GM12878 (cell line): ENCODE measurements at regions not wholly inside any gene's neighbourhood (a gene's known extent, or its start where the extent isn't known, plus 50 kb on each side); places are given as distances from the start of the nearest gene placed in this dataset.

ENCODE experiments used
- ATAC-seq: fragments of 200-7000 bp; cut with Tn5 transposase; 3 replicates; pipeline ENCODE4 v1.9.1; 2020; ENCODE audit warnings: mild to moderate bottlenecking, moderate library complexity
- BruUV-seq: library from RNA; stranded (reverse); fragments of 400-500 nt; replicated peaks from 2 replicates; lab custom pipeline; 2021; lab: Mats Ljungman, UMichigan
- CTCF ChIA-PET: fragments of 300-600 bp; sonication (Branson Sonifier 250); formaldehyde crosslinking; extraction: SDS; loops from one replicate; lab custom pipeline; 2021; ENCODE audit warnings: inconsistent platforms; lab: Yijun Ruan, JAX
- POLR2A ChIA-PET: fragments of 350-600 bp; formaldehyde crosslinking; extraction: SDS; loops from one replicate; lab custom pipeline; 2021; ENCODE audit warnings: inconsistent platforms; lab: Charles Lee
- RAD21 ChIA-PET: fragments of 300-600 bp; sonication (Branson Sonifier 250); formaldehyde crosslinking; loops from one replicate; lab custom pipeline; 2023; ENCODE audit warnings: antibody characterized with exemption; ENCODE audit not compliant: unreplicated experiment; lab: Charles Lee
- SMC1A ChIA-PET: fragments of 300-600 bp; sonication (Branson Sonifier 250); formaldehyde crosslinking; loops from one replicate; lab custom pipeline; 2023; ENCODE audit not compliant: unreplicated experiment, uncharacterized antibody; lab: Charles Lee
- DNase-seq: peaks from one replicate; pipeline ENCODE4 v3.0.0-alpha.2; 2011; ENCODE audit warnings: low read depth, low spot score
- FAIRE-seq: peaks from 3 replicates; lab custom pipeline; 2011; peaks lifted over from hg19 to GRCh38; lab: Jason Lieb, UNC
- H2AFZ ChIP-seq: 2 replicates; pipeline ENCODE4 v1.6.0; 2011; ENCODE audit warnings: low read depth, low read length, control low read depth; ENCODE audit not compliant: control insufficient read depth
- H3K27ac ChIP-seq: 2 replicates; pipeline ENCODE4 v1.5.1; 2011; ENCODE audit warnings: control low read depth; ENCODE audit not compliant: control insufficient read depth, insufficient read depth
- H3K27me3 ChIP-seq, 2 experiments: replicated peaks in 1 of 2; 2 replicates each; pipeline versions ENCODE4 v1.6.0 to v1.6.1; 2011; ENCODE audit warnings: low read length in 1 of 2; ENCODE audit not compliant: control insufficient read depth in 2 of 2, insufficient read depth in 2 of 2
- H3K36me3 ChIP-seq, 2 experiments: 2 replicates each; pipeline ENCODE4 v1.5.1; 2011; ENCODE audit warnings: low read length in 1 of 2; ENCODE audit not compliant: control insufficient read depth in 2 of 2, insufficient read depth in 2 of 2
- H3K4me1 ChIP-seq: 2 replicates; pipeline ENCODE4 v1.6.1; 2011; ENCODE audit warnings: mild to moderate bottlenecking, low read length, moderate library complexity, mixed read lengths; ENCODE audit not compliant: control insufficient read depth, insufficient read depth
- H3K4me2 ChIP-seq: 2 replicates; pipeline ENCODE4 v1.6.0; 2011; ENCODE audit warnings: control low read depth; ENCODE audit not compliant: control insufficient read depth, insufficient read depth
- H3K4me3 ChIP-seq: fragments of 200-600 bp; sonication (generic); 2 replicates; pipeline ENCODE4 v1.5.1; 2016
- H3K79me2 ChIP-seq: 2 replicates; pipeline ENCODE4 v1.6.0; 2011; ENCODE audit warnings: low read length; ENCODE audit not compliant: control insufficient read depth, insufficient read depth
- H3K9ac ChIP-seq: 2 replicates; pipeline ENCODE4 v1.8.0; 2011; ENCODE audit warnings: low read length, control low read depth, mixed read lengths; ENCODE audit not compliant: control insufficient read depth, insufficient read depth
- H3K9me3 ChIP-seq: replicated peaks from 3 replicates; pipeline ENCODE4 v1.5.1; 2011; ENCODE audit warnings: mild to moderate bottlenecking, low read length; ENCODE audit not compliant: control insufficient read depth, insufficient read depth
- H4K20me1 ChIP-seq: 2 replicates; pipeline ENCODE4 v1.6.0; 2011; ENCODE audit not compliant: control insufficient read depth, insufficient read depth
- FOXK2 ChIP-seq: fragments of 450-650 bp; IDR thresholded peaks from 2 replicates; pipeline ENCODE4 v1.6.1; 2017; ENCODE audit warnings: mild to moderate bottlenecking, moderate library complexity
- KLF5 ChIP-seq: fragments of 450-650 bp; IDR thresholded peaks from 2 replicates; pipeline ENCODE4 v1.6.1; 2014; ENCODE audit warnings: mild to moderate bottlenecking; ENCODE audit not compliant: partially characterized antibody
- POLR2A ChIP-seq: IDR thresholded peaks from 2 replicates; pipeline ENCODE4 v1.6.1; 2011; ENCODE audit warnings: low read depth, mild to moderate bottlenecking, low read length
- SKIL ChIP-seq: fragments of 450-650 bp; IDR thresholded peaks from 2 replicates; pipeline ENCODE4 v1.6.1; 2017; ENCODE audit warnings: mild to moderate bottlenecking, low read depth, inconsistent platforms; ENCODE audit not compliant: poor library complexity, severe bottlenecking
- SRF ChIP-seq, 2 experiments: IDR thresholded peaks; 2 replicates each; pipeline ENCODE4 v1.6.1; 2011; ENCODE audit warnings: low read depth in 2 of 2, low read length in 2 of 2, mild to moderate bottlenecking in 1 of 2, moderate library complexity in 1 of 2
- ZNF384 ChIP-seq: IDR thresholded peaks from 2 replicates; pipeline ENCODE4 v1.6.1; 2012; ENCODE audit warnings: low read depth, mild to moderate bottlenecking, low read length, improper control_type of control experiment, borderline replicate concordance
- WGBS: methylation state at CpG from one replicate; pipeline ENCODE4 v1.1.6; 2016; ENCODE audit warnings: low lambda C conversion rate; ENCODE audit not compliant: insufficient replicate concordance, insufficient coverage; ENCODE audit errors: missing lambda C conversion rate; 5-methylcytosine and 5-hydroxymethylcytosine counted together
- in situ Hi-C: fragments of 300-500 bp; cut with MboI; formaldehyde crosslinking; loops from 9 replicates; pipeline ENCODE4 v1.14.3; 2018; ENCODE audit warnings: mixed read lengths
- intact Hi-C: fragments of 100-400 bp; cut with micrococcal nuclease; formaldehyde crosslinking; loops from one replicate; pipeline ENCODE4 v1.14.2; 2022; ENCODE audit not compliant: unreplicated experiment

DNA sequence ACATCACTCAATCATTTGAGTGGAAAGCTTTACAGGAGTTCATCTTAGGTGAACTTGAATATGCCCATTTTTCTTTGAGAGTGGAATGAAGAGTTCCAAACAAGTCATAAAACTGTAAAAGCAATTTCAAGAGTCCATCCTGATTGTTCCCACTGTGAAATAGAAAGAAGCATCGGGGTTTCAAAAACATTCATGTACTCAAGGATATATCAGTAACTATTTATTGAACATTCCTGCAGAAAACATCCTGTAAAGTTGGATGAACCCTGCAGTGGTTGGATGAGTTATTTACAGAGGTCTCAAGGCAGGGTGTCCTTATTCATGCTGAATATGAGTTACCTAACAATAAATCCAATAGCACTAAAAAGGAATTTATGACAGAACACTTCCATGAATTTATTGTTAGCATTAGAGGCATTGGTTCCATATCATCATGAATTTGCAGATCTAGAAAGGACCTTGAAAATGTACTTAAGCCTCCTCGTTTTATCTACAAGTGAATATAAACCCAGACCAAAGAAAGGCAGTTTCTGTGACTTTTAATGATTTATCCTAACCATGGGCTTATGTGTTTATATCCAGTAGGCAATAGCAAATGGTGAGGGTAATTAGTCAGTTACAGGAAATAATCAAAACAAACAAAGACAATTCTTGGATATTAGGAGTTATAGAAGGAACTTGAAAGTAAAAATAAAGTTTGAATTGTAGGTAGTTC lies 361.9 kb upstream of the KCNMB2 start:
- Histone ChIP-seq H2AFZ (no peak overlapping the region), H3K4me1 (no peaks in the 10 kb centered on the region), H3K9me3 (no peaks in the 10 kb centered on the region), H3K27me3 (no peaks in the 10 kb centered on the region), H3K4me3 (no peak overlapping the region), H3K4me2 (no peak overlapping the region), H3K9ac (no peak overlapping the region), H4K20me1 (no peaks in the 10 kb centered on the region), H3K36me3 (no peaks in the 10 kb centered on the region), H3K27ac (no peak overlapping the region), H3K79me2 (no peaks in the 10 kb centered on the region)
- no TSS peak for BruUV-seq
- ChIA-PET CTCF (no interaction called here), SMC1A (no interaction called here), RAD21 (no interaction called here), POLR2A (no interaction called here)
- no peak for DNase-seq
- TF ChIP-seq POLR2A = no peak
- TF ChIP-seq ZNF384 = no peak
- no peak for TF ChIP-seq SRF (IDR thresholded peaks at IDR 0.05; ENCODE audit: low read depth in 2 of 2, low read length in 2 of 2)
- TF ChIP-seq SKIL = no peak
- TF ChIP-seq FOXK2 = no peak
- TF ChIP-seq KLF5 = no peak
- in situ Hi-C loops = no loop called here
- 0% methylated on average over 2 of the region's 2 CpGs for WGBS
- no peak for ATAC-seq
- intact Hi-C loops = no loop called here
- no peak for FAIRE-seq
